NCI-H2107 treated with DMSO at 0.1 percent for 48 hours (cell line): ENCODE measurements at regions not wholly inside any gene's neighbourhood (a gene's known extent, or its start where the extent isn't known, plus 50 kb on each side); places are given as distances from the start of the nearest gene placed in this dataset.

ENCODE experiments used
- DNase-seq: peaks from one replicate; lab custom pipeline; 2025; ENCODE audit not compliant: unreplicated experiment; lab: John Stamatoyannopoulos, UW

- no peak for DNase-seq
These were observed 340.4 kb upstream of the MMADHC start for GRCh38 chr2:149928011-149928410.

GRCh38 chr2:149926149-149926548 lies 338.6 kb upstream of the MMADHC start:
- DNase-seq: no peak

- no peak for DNase-seq
These were observed 337.1 kb upstream of the MMADHC start for GRCh38 chr2:149924549-149925213.

DNA sequence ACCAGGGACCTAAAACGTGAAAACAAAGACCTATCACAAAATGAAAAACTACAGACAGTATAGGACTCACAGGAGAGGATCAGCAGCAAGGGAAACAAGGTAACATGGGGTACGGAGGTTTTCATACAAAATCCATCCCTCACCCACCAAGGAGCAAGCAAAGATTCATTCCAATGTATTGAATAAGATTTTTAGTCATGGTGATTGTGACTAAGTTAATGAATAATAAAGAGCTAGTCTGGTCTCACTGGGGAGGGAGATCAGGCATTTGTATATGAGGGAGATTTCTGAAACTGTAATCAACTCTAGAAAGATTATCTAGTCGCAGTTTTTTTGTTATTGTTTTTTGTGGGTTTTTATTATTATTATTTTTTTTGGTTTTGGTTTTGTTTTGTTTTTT lies 336.5 kb upstream of the MMADHC start:
- DNase-seq: no peak

DNA sequence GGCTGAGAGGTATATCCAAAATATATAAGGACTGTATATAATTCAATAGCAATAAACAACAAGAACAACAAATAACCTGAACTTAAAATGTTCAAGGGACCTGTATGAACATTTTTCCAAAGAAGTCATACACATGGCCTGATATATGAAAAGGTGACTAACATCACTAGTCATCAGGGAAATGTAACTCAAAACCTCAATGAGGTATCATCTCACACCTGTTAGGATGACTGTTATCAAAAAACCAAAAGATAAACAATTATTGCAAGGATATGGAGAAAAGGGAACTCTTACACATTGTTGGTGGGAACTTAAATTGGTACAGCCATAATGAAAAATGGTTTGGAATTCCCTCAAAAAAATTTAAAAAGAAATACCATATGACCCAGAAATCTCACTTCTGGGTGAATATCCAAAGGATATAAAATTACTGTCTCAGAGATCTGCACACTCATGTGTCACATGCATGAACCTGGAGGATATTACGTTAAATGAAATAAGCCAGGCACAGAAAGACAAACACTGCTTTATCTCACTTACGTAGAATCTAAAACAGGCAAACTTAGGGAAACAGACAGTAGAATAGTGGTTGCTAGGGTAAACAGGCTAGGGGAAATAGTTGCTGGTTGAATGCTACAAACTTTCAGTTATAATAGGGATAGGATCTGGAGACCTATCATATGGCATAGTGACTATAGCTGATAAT lies 334.5 kb upstream of the MMADHC start:
- DNase-seq: no peak

- no peak for DNase-seq
These were observed 332.8 kb upstream of the MMADHC start for GRCh38 chr2:149920389-149920788.

GRCh38 chr2:149915151-149915550 lies 327.6 kb upstream of the MMADHC start:
- no peak for DNase-seq

GRCh38 chr2:149908726-149909683 lies 321.4 kb upstream of the MMADHC start:
- DNase-seq: peak; percentile 41

DNA sequence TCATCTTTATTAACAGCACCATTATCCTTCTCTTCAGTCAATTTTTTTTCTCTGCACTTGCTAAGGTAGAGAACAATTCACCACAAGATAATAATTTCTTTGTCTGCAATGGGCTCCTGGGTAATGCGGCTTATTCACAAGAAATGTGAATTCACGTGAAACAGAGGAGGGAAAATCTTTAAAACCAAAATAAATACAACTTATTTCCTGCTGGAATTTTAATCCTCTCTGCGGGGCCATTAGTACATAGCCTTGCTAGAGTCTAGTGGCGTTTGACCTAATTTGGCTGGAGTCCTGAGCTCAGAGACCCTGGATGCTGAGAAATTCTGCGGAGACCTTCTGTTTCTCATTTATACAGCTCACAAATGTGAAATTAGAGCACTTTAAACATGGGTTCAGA lies 319.3 kb upstream of the MMADHC start:
- DNase-seq: no peak

DNA sequence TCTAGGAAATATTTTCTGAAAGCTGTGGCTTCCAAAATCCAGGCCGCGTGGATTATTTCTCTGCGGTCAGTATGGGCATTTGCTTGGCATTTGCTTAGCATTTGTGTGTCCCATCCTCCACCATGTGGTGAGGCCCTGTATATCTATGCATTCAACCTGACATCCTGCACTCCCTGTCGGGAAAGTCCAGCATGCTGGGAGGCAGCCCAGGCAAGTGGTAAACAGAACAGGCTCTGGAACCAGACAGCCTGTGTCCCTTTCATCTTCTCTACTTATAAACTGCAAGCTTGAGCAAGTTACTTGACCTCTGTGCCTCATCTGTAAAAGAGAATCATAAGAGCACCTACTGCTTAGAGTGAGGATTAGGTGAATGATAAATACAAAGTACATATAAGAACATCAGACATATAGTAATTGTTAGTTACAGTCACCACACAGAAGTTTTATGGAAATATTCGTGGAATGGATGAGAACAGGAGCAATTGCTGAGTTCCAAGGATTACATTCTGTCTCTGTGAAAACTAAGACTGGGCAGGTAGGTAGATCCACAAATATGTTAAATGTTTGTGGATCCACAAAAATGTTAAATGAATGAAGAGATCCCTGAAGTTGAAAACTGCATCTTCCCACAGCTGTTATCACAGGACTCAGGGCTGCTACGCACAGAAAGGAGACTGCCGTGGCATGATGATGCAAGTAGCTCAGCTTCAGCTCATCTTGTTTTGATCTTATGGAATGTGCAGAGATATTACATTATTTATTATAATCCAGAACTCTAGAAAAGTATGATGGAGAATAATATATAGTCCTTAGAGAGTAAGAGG lies 317.0 kb upstream of the MMADHC start:
- DNase-seq: no peak

DNA sequence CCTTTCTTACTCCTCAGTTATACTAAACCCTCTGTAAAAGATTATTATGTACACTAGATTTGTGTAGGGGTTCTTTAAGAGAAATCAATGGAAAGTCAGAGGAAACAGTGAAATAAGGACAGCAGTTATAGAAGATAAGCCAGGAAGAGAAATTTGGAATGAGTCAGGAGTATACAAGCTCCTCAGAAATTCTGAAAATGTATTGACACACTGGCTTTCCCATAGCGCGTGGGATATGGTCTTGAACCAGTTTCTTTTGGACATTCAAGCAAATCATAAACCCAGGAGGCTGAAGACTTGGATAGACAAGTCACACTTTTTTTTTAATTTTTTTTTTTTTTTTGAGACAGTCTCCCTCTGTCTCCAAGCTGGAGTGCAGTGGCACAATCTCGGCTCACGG lies 316.1 kb upstream of the MMADHC start:
- DNase-seq: no peak

DNA sequence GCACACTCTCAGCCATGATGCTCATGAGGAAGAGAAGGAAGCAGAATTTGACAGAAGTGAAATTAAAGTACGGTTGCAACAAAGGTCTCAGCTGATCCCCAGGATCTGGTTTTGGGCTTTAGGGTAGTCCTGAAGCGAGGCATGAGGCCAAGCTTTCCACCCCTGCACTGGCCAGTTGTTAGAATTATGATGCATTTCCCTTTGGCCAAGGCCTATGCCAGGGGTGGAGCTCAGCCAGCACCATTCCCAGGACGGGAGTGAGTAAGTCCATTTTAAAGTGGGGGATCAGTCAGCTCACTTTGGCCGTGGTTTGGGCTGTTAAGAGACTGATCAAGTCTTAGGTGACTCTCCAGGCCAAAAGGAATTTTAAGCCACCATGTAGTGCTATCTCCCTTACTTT lies 314.5 kb upstream of the MMADHC start:
- DNase-seq: no peak

- no peak for DNase-seq
These were observed 313.8 kb upstream of the MMADHC start for GRCh38 chr2:149901231-149901859.

- no peak for DNase-seq
These were observed 311.8 kb upstream of the MMADHC start for GRCh38 chr2:149899390-149899789.

DNA sequence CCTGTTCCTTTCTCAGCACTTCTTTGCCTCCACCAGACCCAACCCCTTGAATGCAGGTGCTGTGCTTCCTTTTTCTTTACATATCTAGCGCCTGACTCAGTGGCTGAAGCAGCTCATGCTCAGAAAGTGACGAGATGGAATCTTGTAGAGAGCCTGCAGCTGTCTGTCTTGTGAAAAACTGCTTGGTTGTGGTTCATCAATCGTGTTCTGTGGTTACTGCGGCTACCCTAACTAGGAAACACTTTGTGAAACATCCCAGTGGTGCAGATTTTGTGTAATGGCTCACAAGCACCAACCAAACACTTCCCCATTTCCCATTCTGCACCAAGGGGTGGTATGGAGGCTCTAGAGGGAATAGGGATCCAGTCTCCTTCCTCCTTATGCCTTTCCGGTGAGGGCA lies 307.2 kb upstream of the MMADHC start:
- DNase-seq: peak; percentile 6

GRCh38 chr2:149894226-149894625 lies 306.7 kb upstream of the MMADHC start:
- DNase-seq: no peak

DNA sequence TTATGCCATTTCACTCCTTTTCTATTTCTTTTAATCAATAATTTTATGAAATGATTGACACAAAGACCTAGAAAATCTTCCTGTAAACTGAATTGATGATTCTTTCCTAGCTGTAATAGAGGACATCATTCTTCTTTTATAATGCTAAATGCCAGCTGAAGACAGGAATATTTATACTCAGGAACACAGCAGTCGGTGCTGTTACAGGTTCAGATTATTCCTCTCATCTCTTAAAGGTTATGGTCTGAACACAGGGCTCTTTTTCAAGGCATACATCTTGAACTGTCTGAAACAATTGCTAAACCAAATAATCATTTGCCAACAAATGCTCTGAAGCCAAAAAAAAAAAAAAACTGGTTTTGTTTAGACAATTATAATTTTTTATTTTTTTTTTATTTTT lies 305.0 kb upstream of the MMADHC start:
- DNase-seq: no peak

DNA sequence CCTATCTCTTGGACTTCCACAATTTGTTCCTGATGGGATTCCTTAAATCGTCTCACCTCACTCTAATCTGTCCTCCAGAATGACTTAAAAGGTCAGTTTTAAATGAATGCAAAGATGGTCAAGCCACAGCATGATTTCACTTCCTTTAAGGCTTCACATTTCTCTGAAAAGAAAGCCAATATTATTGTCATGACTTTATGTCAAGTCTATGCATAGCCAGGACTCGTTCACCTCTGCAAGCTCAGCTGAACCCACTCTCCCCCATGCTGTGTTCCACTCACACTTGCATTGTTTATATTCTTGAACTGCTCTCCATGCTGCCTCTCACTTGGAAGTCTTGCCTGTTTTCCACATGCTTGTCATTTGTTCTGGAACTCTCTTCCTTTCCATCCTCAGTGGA lies 298.4 kb upstream of the MMADHC start:
- DNase-seq: no peak

- peak; percentile 95 for DNase-seq
These were observed 297.9 kb upstream of the MMADHC start for GRCh38 chr2:149885468-149885867.

- DNase-seq: no peak
These were observed 297.3 kb upstream of the MMADHC start for GRCh38 chr2:149884871-149885270.
